CD14-positive monocyte (primary cell): ENCODE measurements at regions not wholly inside any gene's neighbourhood (a gene's known extent, or its start where the extent isn't known, plus 50 kb on each side); places are given as distances from the start of the nearest gene placed in this dataset.

Experiments used
- DNase-seq, 3 donors: peaks; one replicate each; pipeline ENCODE4 v3.0.0-alpha.2; 2011 to 2022
- H2AFZ ChIP-seq: 2 replicates; pipeline ENCODE4 v1.6.0; 2012; ENCODE audit warnings: mild to moderate bottlenecking, low read depth, low read length, inconsistent platforms; ENCODE audit not compliant: insufficient read depth, poor library complexity, severe bottlenecking
- H3K27ac ChIP-seq, 2 donors: 1 replicate in 1 of 2; 2 replicates in 1 of 2; pipeline ENCODE4 v1.5.1; 2012 to 2013; ENCODE audit warnings: low read length in 2 of 2, control low read depth in 1 of 2, inconsistent platforms in 1 of 2, low read depth in 1 of 2, mild to moderate bottlenecking in 1 of 2
- H3K27me3 ChIP-seq, 2 donors: one replicate each; pipeline versions ENCODE4 v1.6.0 to v1.6.1; 2011 to 2013; ENCODE audit warnings: low read length in 2 of 2; ENCODE audit not compliant: control insufficient read depth in 2 of 2, insufficient read depth in 2 of 2
- H3K36me3 ChIP-seq, 2 donors: replicated peaks in 1 of 2; 1 replicate in 1 of 2; 2 replicates in 1 of 2; pipeline versions ENCODE4 v1.5.1 to v1.6.1; 2012 to 2013; ENCODE audit warnings: low read length in 2 of 2, control low read depth in 1 of 2, inconsistent platforms in 1 of 2, mild to moderate bottlenecking in 1 of 2; ENCODE audit not compliant: insufficient read depth in 2 of 2, control insufficient read depth in 1 of 2
- H3K4me1 ChIP-seq, 2 donors: 1 replicate in 1 of 2; 2 replicates in 1 of 2; pipeline versions ENCODE4 v1.5.1 to v1.6.1; 2012 to 2013; ENCODE audit warnings: low read length in 2 of 2, control low read depth in 1 of 2, inconsistent platforms in 1 of 2, mild to moderate bottlenecking in 1 of 2, moderate library complexity in 1 of 2; ENCODE audit not compliant: insufficient read depth in 2 of 2, control insufficient read depth in 1 of 2
- H3K4me2 ChIP-seq: replicated peaks from 2 replicates; pipeline ENCODE3; 2012; ENCODE audit warnings: low read length, moderate library complexity, mild to moderate bottlenecking; ENCODE audit not compliant: poor library complexity, severe bottlenecking; ENCODE audit errors: extremely low read depth
- H3K4me3 ChIP-seq, 3 experiments: fragments of 200-600 bp in 1 of 3; sonication (generic) in 1 of 3; replicated peaks in 1 of 3; 1 replicate in 2 of 3; 2 replicates in 1 of 3; pipeline ENCODE4 v1.5.1; 2011 to 2013; ENCODE audit warnings: low read length in 3 of 3, mild to moderate bottlenecking in 3 of 3, control low read depth in 2 of 3, low read depth in 2 of 3, inconsistent platforms in 1 of 3, moderate library complexity in 1 of 3
- H3K79me2 ChIP-seq: 2 replicates; pipeline ENCODE4 v1.6.0; 2012; ENCODE audit warnings: mild to moderate bottlenecking, control low read depth, inconsistent platforms, low read length, moderate library complexity; ENCODE audit not compliant: insufficient read depth
- H3K9ac ChIP-seq: 2 replicates; pipeline ENCODE4 v1.6.0; 2017; ENCODE audit warnings: low read length, mild to moderate bottlenecking; ENCODE audit not compliant: insufficient read depth, poor library complexity, severe bottlenecking
- H3K9me3 ChIP-seq, 2 donors: replicated peaks in 1 of 2; 1 replicate in 1 of 2; 2 replicates in 1 of 2; pipeline versions ENCODE4 v1.5.1 to v1.6.1; 2012 to 2013; ENCODE audit warnings: low read length in 2 of 2, control low read depth in 1 of 2; ENCODE audit not compliant: control insufficient read depth in 1 of 2, insufficient read depth in 1 of 2
- H4K20me1 ChIP-seq: 2 replicates; pipeline ENCODE4 v1.6.0; 2012; ENCODE audit warnings: mild to moderate bottlenecking, low read length, control low read depth, moderate library complexity; ENCODE audit not compliant: insufficient read depth
- H3K27ac Mint-ChIP-seq, 7 donors: one replicate each; pipeline ENCODE4 v1.8.0; 2020; ENCODE audit warnings: mild to moderate bottlenecking in 7 of 7, mixed read lengths in 7 of 7, moderate library complexity in 6 of 7, inconsistent platforms in 2 of 7
- H3K27me3 Mint-ChIP-seq, 3 donors: one replicate each; pipeline ENCODE4 v1.8.0; 2021 to 2022; ENCODE audit warnings: low read depth in 3 of 3, mild to moderate bottlenecking in 3 of 3, mixed read lengths in 3 of 3, moderate library complexity in 3 of 3, inconsistent platforms in 1 of 3
- H3K36me3 Mint-ChIP-seq, 2 donors: one replicate each; pipeline ENCODE4 v1.8.0; 2020; ENCODE audit warnings: mixed read lengths in 2 of 2, inconsistent platforms in 1 of 2, mild to moderate bottlenecking in 1 of 2
- H3K4me1 Mint-ChIP-seq: one replicate; pipeline ENCODE4 v1.8.0; 2020; ENCODE audit warnings: mild to moderate bottlenecking, mixed read lengths
- H3K4me3 Mint-ChIP-seq, 2 donors: one replicate each; pipeline ENCODE4 v1.8.0; 2020; ENCODE audit warnings: mild to moderate bottlenecking in 2 of 2, mixed read lengths in 2 of 2, moderate library complexity in 1 of 2
- H3K9me3 Mint-ChIP-seq, 7 donors: one replicate each; pipeline ENCODE4 v1.8.0; 2020 to 2022; ENCODE audit warnings: mixed read lengths in 7 of 7, mild to moderate bottlenecking in 6 of 7, moderate library complexity in 6 of 7, inconsistent platforms in 2 of 7
- CTCF ChIP-seq: fragments of 200-600 bp; IDR thresholded peaks from one replicate; pipeline ENCODE4 v1.8.0; 2022; ENCODE audit warnings: antibody characterized with exemption, mild to moderate bottlenecking
- WGBS: methylation state at CpG from one replicate; pipeline ENCODE4 v1.1.5; 2013; ENCODE audit warnings: missing lambda C conversion rate; ENCODE audit not compliant: insufficient coverage; 5-methylcytosine and 5-hydroxymethylcytosine counted together
- intact Hi-C, 2 donors: fragments of 100-400 bp; cut with micrococcal nuclease; formaldehyde crosslinking; loops; one replicate each; pipeline versions ENCODE4 v1.15.0 to v1.15.1; 2023

DNA sequence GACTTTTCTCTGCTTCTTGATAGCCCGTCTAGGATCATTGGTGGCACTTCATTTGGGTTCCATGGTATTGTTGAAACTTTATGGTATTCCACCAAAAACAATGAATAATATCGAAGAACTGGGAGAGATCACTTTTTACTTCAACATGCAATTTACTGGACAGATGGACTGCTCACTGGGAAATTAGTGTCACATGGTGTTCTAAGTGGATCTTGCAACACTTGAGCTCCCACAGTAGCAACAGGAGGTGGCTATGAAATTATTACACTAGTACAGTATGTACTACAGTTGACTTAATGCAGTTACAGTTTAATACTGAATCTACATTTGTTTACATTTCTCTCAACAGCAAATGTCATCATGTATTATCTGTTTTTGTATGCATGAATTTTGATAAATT lies 997.3 kb downstream of the REEP3 start:
- intact Hi-C loops, result no loop called here

GRCh38 chr10:64519427-64519826 lies 998.2 kb downstream of the REEP3 start:
- no peaks in the 10 kb centered on the region for H4K20me1 ChIP-seq
- Mint-ChIP-seq H3K4me1 (no peaks in the 10 kb centered on the region), H3K36me3 (no peaks in the 10 kb centered on the region), H3K9me3 (peaks cover 0 to 3% (median 0%) of the 10 kb centered on the region in 7 donors), H3K27me3 (peaks cover 0 to 1% (median 0%) of the 10 kb centered on the region in 3 donors), H3K4me3 (no peak overlapping the region), H3K27ac (no peak overlapping the region)
- H3K4me3 ChIP-seq, result no peak overlapping the region
- H3K27ac ChIP-seq, result no peak overlapping the region
- WGBS, result no CpG with 5 or more reads among the region's 2 CpGs
- TF ChIP-seq CTCF, result no peak
- no peaks in the 10 kb centered on the region for H3K79me2 ChIP-seq
- no peak for DNase-seq
- intact Hi-C loops, result no loop called here
- no peaks in the 10 kb centered on the region for H3K4me1 ChIP-seq
- no peak overlapping the region for H3K4me2 ChIP-seq
- no peaks in the 10 kb centered on the region for H3K9me3 ChIP-seq
- H3K9ac ChIP-seq, result no peak overlapping the region
- H2AFZ ChIP-seq, result no peak overlapping the region
- no peaks in the 10 kb centered on the region for H3K36me3 ChIP-seq
- no peaks in the 10 kb centered on the region for H3K27me3 ChIP-seq

More for the DNA sequence above, 997.3 kb downstream of the REEP3 start:
- Histone ChIP-seq H3K27me3 (no peaks in the 10 kb centered on the region), H2AFZ (no peak overlapping the region), H3K9me3 (no peaks in the 10 kb centered on the region), H3K4me1 (no peaks in the 10 kb centered on the region), H4K20me1 (no peaks in the 10 kb centered on the region), H3K36me3 (no peaks in the 10 kb centered on the region), H3K27ac (no peak overlapping the region), H3K4me2 (no peak overlapping the region), H3K79me2 (no peaks in the 10 kb centered on the region), H3K4me3 (no peak overlapping the region), H3K9ac (no peak overlapping the region)
- Mint-ChIP-seq H3K27me3 (peaks cover 0 to 1% (median 0%) of the 10 kb centered on the region in 3 donors), H3K9me3 (peaks cover 0 to 3% (median 0%) of the 10 kb centered on the region in 7 donors), H3K27ac (no peak overlapping the region), H3K36me3 (no peaks in the 10 kb centered on the region), H3K4me3 (no peak overlapping the region), H3K4me1 (no peaks in the 10 kb centered on the region)
- DNase-seq, result no peak
- no peak for TF ChIP-seq CTCF
- no CpG with 5 or more reads among the region's 2 CpGs for WGBS
